Fibroblast of skin of left quadriceps (primary cell): ENCODE measurements at regions not wholly inside any gene's neighbourhood (a gene's known extent, or its start where the extent isn't known, plus 50 kb on each side); places are given as distances from the start of the nearest gene placed in this dataset.
A peak's percentile ranks its signal among the peaks of the same experiment; 100 is the strongest.

Source experiments
- DNase-seq, 2 experiments: peaks; one replicate each; pipeline ENCODE4 v3.0.0-alpha.2; 2013; ENCODE audit warnings: low read depth in 2 of 2

DNA sequence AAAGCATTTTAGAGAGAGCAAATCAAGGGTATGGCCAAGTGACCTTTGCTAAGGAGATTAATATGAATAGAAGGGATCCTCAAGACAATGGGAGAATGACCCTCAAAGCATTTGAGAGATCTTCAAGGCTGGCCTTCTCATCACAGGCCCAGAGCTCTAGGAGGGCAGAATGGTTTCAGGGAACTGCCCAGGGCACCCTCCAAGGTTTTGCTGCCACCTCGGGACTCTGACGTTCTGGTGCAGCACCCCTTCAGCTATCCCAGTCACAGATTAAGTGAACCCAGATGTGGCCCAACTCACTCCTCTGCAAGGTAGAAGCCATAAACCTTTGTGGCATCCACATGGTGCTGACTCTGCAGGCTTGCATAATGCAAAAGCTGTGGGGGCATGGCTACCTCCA is 209.3 kb downstream of the TLE3 start:
- no peak for DNase-seq

- DNase-seq = no peak
These were observed 206.6 kb downstream of the TLE3 start for GRCh38 chr15:69891070-69891536.

GRCh38 chr15:69891606-69892005 is 206.1 kb downstream of the TLE3 start:
- no peak for DNase-seq

DNA sequence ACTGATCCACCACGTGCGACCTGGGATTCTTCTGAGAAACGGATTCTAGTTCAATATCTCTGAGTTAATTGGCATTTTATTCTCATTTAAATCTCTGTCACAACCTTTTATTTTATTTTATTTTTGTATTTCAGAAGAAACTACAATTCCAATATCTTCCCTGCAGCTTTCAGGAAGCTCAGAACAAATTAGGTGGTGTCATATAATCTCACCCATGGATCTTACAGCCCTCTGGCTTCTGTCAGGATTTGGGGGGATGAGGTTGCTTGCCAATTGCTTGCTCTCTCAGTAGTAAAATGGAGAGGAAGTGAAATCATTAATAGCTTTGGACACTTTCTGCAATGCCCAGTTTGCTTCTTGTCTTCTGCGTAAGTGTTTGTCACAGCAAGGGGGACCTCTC is 205.4 kb downstream of the TLE3 start:
- no peak for DNase-seq

DNA sequence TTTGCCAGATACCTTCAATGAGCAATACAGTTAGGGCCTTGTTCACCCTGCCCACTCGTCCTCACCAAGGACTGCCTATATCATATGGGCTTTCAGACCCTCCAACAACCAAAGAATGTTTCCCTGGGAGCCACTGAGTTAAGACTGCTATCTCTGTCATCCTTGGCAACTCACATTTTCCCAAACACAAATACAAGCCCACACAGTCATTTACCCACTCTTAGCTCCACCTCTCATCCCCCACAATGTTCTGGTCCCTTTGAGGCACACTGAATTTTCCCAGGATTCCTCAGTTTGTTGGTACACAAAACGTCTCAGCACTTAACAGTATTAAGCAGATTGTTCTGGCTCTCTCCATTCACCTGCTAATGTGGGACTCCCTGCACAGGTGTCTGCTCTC is 204.6 kb downstream of the TLE3 start:
- no peak for DNase-seq

DNA sequence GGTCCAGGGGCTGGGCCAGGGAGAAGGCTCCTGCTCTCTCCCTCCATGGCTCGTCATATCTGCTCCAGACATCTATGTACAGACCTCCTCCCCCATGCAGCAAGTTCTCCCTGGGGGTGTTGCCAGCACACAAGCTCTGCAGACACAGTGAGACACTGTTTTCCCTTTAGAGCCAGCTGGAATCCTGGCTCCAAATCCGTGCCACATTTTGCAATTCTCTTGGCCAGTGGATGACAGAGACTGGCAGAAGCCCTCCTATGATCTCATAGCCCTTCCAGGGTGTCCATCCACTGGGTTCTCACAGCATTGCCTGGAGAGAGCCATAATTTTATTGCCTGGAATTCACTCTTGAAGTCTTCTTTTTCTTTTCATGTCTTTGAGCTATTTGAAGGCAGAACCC is 203.9 kb downstream of the TLE3 start:
- DNase-seq = peak; percentile 57 to 66

- DNase-seq = no peak
These were observed 202.5 kb downstream of the TLE3 start for GRCh38 chr15:69895202-69895601.

GRCh38 chr15:69896606-69897005 is 201.1 kb downstream of the TLE3 start:
- no peak for DNase-seq

DNA sequence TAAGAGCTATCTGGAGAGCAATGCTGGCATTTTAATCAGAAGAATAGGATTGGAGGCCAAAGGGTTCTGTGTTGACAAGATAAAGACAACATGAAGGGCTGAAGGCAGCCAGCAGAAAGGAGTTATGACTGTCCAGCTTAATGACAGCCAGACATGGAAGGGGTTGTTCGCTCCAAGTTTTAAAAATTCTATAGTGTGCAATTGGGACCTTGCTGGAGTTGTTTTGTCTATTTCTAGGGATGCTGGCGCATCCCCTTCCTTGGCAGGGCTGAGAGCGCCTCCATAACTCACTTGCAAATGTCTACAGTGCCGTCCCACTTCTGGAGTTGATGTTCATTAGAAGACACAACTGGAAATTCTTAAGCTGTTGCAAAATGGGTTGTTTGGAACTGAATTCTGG is 200.7 kb downstream of the TLE3 start:
- no peak for DNase-seq

DNA sequence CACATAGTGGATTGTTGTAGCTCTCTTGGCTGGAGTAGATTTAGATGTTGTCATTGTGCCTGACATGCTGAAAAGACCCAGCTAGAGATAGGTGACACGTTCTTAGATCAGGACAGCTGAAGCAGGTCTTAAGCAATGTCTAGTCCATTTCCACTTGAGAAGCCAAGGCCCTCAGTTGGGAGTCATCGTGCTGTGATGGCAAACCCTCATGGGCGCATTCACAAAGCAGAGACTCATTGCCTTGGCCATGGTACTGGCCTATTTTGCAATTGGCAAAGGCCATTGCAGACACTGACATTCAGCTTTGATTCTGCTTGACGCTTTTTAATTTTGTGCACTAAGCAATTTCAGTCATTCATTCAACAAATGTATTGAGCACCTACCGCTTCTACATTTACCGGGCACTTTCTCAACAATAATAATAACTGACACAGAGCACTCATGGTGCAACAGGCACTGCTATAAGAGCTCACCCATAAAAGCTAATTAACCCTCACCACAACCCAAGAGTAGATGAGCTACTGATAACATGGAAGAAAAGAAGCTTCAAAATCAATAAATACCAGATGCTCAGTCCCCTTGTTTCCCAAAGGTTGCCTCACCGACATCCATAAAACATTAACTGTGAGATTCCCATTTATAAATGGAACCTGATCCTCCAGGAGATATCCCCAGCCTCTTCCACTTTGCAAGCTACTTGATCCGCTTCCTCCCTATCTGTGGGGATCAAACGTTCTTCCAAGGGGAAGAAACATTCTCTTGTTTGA is 200.1 kb downstream of the TLE3 start:
- DNase-seq = no peak

DNA sequence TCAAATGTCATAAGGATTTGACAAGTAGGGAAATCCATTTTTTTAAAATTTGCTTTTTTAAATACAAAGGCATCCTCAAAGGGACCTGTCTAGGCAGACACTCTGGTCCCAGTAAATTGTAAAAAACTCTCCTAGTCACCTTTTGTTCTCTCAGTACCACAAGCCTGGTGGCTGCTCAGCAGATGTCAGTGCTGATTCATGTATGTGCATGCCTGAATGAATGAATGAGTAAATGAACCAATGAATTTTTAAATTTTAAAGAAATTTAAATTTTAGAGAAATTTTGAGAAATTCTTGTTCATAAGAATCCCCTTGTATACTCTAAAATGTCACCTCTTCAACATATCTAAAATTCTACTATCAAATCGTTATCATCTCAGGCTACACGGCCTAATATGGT is 199.5 kb downstream of the TLE3 start:
- no peak for DNase-seq

GRCh38 chr15:69902414-69903062 is 195.2 kb downstream of the TLE3 start:
- DNase-seq = no peak

DNA sequence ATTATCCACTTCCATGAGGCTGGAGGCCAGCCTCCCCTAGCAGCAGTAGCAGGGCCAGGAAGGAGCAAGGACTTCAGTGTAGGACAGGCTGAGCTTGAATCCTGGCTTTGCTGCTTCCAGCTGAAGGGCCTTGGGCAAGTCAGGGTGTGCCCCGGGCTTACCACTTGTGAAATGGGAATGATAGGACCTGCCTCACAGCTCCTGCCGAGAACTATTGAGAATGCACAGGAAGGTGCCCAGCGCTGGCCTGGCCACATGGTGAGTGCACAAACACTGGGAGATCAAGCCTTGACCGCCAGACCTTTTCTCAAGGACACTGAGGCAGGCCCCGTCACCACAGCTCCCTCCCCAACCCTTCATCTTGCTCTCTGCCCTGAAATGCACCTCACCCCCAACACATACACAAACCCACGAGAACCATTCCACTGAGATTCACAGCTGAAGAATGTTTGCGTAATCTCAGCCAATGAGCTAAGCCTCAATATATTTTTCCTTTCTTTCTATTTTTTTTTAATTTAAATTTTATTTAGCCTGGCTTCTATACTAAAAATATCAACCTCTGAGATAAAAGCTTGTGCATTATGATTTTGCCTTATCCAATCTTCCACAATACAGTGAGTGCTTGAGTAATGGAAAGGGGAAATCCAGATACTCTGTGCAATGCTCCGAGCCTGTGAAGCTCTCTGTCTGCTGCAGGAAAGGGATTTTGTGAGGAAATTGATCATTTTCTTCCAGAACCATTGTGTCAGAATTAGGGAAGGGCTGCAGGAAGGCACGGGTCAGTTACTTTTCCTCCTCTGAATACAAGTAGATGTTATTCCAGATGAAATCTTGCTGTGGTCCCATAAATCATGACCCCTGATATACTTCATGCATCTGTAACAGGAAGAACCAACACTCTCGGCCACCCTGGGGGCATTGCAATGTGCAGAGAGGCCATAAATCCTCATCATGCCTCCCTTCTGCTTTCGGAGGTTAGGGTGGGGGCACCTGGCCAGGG is 193.9 kb downstream of the TLE3 start:
- DNase-seq = peak; percentile 39 to 42

GRCh38 chr15:69906256-69907185 is 191.2 kb downstream of the TLE3 start:
- DNase-seq = no peak

GRCh38 chr15:69908060-69908459 is 189.7 kb downstream of the TLE3 start:
- no peak for DNase-seq

GRCh38 chr15:69908590-69909420 is 188.9 kb downstream of the TLE3 start:
- no peak for DNase-seq

GRCh38 chr15:69909719-69910444 is 187.8 kb downstream of the TLE3 start:
- no peak for DNase-seq

- DNase-seq = no peak
These were observed 187.2 kb downstream of the TLE3 start for GRCh38 chr15:69910514-69910913.

- DNase-seq = no peak
These were observed 185.6 kb downstream of the TLE3 start for GRCh38 chr15:69912116-69912515.
